ENCODE measurements at regions not wholly inside any gene's neighbourhood (a gene's known extent, or its start where the extent isn't known, plus 50 kb on each side); places are given as distances from the start of the nearest gene placed in this dataset.

DNA sequence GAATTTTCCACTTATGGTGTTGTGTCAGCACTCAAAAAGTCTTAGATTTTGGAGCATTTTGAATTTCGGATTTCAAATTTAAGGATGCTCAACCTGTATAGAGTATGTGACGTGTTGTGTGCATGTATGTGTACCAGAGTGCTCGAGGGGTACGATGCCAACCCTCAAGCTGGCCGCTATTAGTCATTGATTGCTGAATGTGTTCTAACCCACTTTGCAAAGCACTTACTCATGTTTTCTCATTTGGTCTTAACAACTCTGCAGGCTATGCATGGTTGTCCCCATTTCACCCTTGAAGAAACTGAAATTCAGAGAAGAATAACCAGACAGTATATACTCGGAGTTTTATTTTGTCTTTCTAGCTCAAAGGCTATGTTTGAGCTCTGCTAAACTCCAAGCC lies 196.4 kb upstream of the TENM4 start (continued):
- no peak for TF ChIP-seq CREB1 (IDR thresholded peaks at IDR 0.05)
- TF ChIP-seq MAFK (IDR thresholded peaks at IDR 0.05; ENCODE audit: low read depth, low read length), result no peak

Data from H1 (cell line).